ENCODE measurements at regions not wholly inside any gene's neighbourhood (a gene's known extent, or its start where the extent isn't known, plus 50 kb on each side); places are given as distances from the start of the nearest gene placed in this dataset.

DNA sequence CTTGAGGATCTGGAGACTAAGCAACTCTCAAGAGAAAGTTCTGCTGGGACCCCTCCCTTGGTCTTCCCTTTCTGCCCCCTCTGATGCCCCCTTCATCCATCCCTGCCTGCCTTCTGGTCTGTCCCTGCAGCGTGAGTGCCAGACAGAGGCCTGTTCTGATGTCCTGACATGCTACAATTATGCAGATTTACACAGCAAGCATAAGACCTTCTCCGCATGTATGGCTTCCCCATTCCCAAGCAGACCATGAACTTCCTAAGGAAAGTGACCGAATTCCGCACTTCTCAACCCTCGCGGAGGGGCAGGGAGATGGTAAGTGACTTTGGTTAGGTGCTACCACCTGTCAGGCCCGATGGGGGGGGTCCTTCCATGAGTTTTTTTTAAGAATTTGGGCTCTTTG, 150.1 kb upstream of the SDK2 start:
- no peak overlapping the region for H2AFZ ChIP-seq (ENCODE audit: low read depth, low read length)
- H3K79me2 ChIP-seq (ENCODE audit: control insufficient read depth, insufficient read depth, low read length) = no peaks in the 10 kb centered on the region
- in situ Hi-C loops (cut with MboI) = no loop called here
- H3K9ac ChIP-seq (ENCODE audit: insufficient read depth in 1 of 2, low read depth in 2 of 2, low read length in 2 of 2) = no peak overlapping the region
- no peak overlapping the region for H3K4me2 ChIP-seq (ENCODE audit: insufficient read depth, low read length)
- no peak overlapping the region for H3K4me3 ChIP-seq
- BruUV-seq (replicated peaks) = no TSS peak
- no peak overlapping the region for H3K27ac ChIP-seq (ENCODE audit: extremely low read depth, low read depth, low read length)
- FAIRE-seq (no peak), ATAC-seq (no peak), DNase-seq (ENCODE audit: extremely low read depth in 1 of 4, low spot score in 3 of 4) (no peak)
- no peaks in the 10 kb centered on the region; a peak in 1 of 5 replicates for H3K27me3 ChIP-seq (ENCODE audit: control insufficient read depth in 2 of 2, insufficient read depth in 2 of 2, low read length in 2 of 2)
- intact Hi-C loops (cut with micrococcal nuclease) = no loop called here
- no peaks in the 10 kb centered on the region for H3K36me3 ChIP-seq (ENCODE audit: control insufficient read depth, insufficient read depth, low read length)
- H3K4me1 ChIP-seq (replicated peaks in 1 of 2; ENCODE audit: control insufficient read depth in 2 of 2, insufficient read depth in 2 of 2, low read length in 2 of 2) = no peaks in the 10 kb centered on the region
- H3K9me1 ChIP-seq (ENCODE audit: control insufficient read depth, insufficient read depth, low read length) = no peaks in the 10 kb centered on the region
- H3K9me3 ChIP-seq (replicated peaks; ENCODE audit: control insufficient read depth, insufficient read depth, low read depth, low read length) = no peaks in the 10 kb centered on the region
- TF ChIP-seq KDM1A (IDR thresholded peaks at IDR 0.05) (no peak), TAF1 (IDR thresholded peaks at IDR 0.05; ENCODE audit: control insufficient read depth, extremely low read depth, insufficient read depth, low read length, severe bottlenecking) (no peak), ZC3H11A (IDR thresholded peaks at IDR 0.05; ENCODE audit: low read depth, low read length) (no peak), SMC3 (conservative IDR thresholded peaks at IDR 0.05; ENCODE audit: insufficient read depth, low read depth, low read length) (no peak), XRCC5 (IDR thresholded peaks at IDR 0.05; ENCODE audit: low read depth, low read length) (no peak), MCM7 (IDR thresholded peaks at IDR 0.05) (no peak), LEF1 (IDR thresholded peaks at IDR 0.05) (no peak), EZH2 (IDR thresholded peaks at IDR 0.05; ENCODE audit: borderline replicate concordance, low read depth, low read length) (no peak), PKNOX1 (IDR thresholded peaks at IDR 0.05) (no peak), SRSF3 (IDR thresholded peaks at IDR 0.05; ENCODE audit: insufficient read depth, low read length) (no peak), CC2D1A (IDR thresholded peaks at IDR 0.05) (no peak), ZKSCAN3 (CRISPR knock-in tag; IDR thresholded peaks at IDR 0.05) (no peak), CBX2 (IDR thresholded peaks at IDR 0.05; ENCODE audit: insufficient read depth, low read length, poor library complexity, severe bottlenecking) (no peak), RFX1 (IDR thresholded peaks at IDR 0.05) (no peak)
- peaks cover 4% of the 10 kb centered on the region; the same call in 1 of the 2 replicates for H4K20me1 ChIP-seq (replicated peaks; ENCODE audit: control insufficient read depth, insufficient read depth, low read length)
- POLR2A ChIA-PET = interaction anchor here (0.6 kb wide), 1 partner anchor 605 kb away, joined by 3 read pairs; no protein-coding TSS in a partner anchor
- CTCF ChIA-PET (ENCODE audit: low intra/inter-chr PET ratio) = no interaction called here
- WGBS (ENCODE audit: insufficient coverage, low coverage, missing lambda C conversion rate) = 0% methylated on average over 7 of the region's 7 CpGs
